Uterus (tissue), 3 donors: ENCODE measurements at regions not wholly inside any gene's neighbourhood (a gene's known extent, or its start where the extent isn't known, plus 50 kb on each side); places are given as distances from the start of the nearest gene placed in this dataset.

Experiments used
- DNase-seq, 2 donors: peaks; one replicate each; pipeline ENCODE4 v3.0.0-alpha.2; 2019 to 2020
- H3K27ac ChIP-seq, 2 donors: fragments of 200-600 bp; sonication (generic); 1 replicate in 1 of 2; 2 replicates in 1 of 2; pipeline ENCODE4 v1.5.1; 2016 to 2018
- H3K27me3 ChIP-seq, 2 donors: fragments of 200-600 bp; sonication (generic); one replicate each; pipeline ENCODE4 v1.5.1; 2018 to 2019; ENCODE audit warnings: control low read depth in 1 of 2
- H3K36me3 ChIP-seq, 2 donors: fragments of 200-600 bp; sonication (generic); one replicate each; pipeline ENCODE4 v1.5.1; 2019; ENCODE audit warnings: control low read depth in 1 of 2
- H3K4me1 ChIP-seq, 2 donors: fragments of 200-600 bp; sonication (generic); one replicate each; pipeline ENCODE4 v1.5.1; 2018 to 2019; ENCODE audit warnings: control low read depth in 1 of 2
- H3K4me3 ChIP-seq, 2 donors: fragments of 200-600 bp; sonication (generic); 1 replicate in 1 of 2; 2 replicates in 1 of 2; pipeline ENCODE4 v1.5.1; 2018 to 2019; ENCODE audit warnings: mild to moderate bottlenecking in 1 of 2
- H3K9me3 ChIP-seq, 2 donors: fragments of 200-600 bp; sonication (generic); one replicate each; pipeline ENCODE4 v1.5.1; 2019; ENCODE audit warnings: control low read depth in 1 of 2
- CTCF ChIP-seq, 4 experiments: fragments of 200-600 bp in 2 of 4; fragments of 450-650 bp in 2 of 4; sonication (generic) in 2 of 4; IDR thresholded peaks; one replicate each; pipeline ENCODE4 v1.5.1; 2016 to 2019; ENCODE audit warnings: antibody characterized with exemption in 4 of 4, mild to moderate bottlenecking in 2 of 4, moderate library complexity in 1 of 4
- POLR2A ChIP-seq, 2 donors: fragments of 450-650 bp; IDR thresholded peaks; one replicate each; pipeline ENCODE4 v1.6.1; 2016; ENCODE audit warnings: antibody characterized with exemption in 2 of 2, mild to moderate bottlenecking in 1 of 2, moderate library complexity in 1 of 2
- intact Hi-C: fragments of 100-400 bp; cut with DNase I; formaldehyde crosslinking; loops from one replicate; pipeline ENCODE4 v1.15.1; 2023; ENCODE audit warnings: low total_unique reads
- donor health status: DM: yes; HTN: yes; CAD: no.

GRCh38 chr10:42482411-42482810 lies 156.0 kb downstream of the ZNF33B start:
- Histone ChIP-seq H3K36me3 (no peaks in the 10 kb centered on the region), H3K4me1 (no peaks in the 10 kb centered on the region), H3K27ac (no peak overlapping the region), H3K9me3 (no peaks in the 10 kb centered on the region), H3K27me3 (no peaks in the 10 kb centered on the region), H3K4me3 (no peak overlapping the region)
- TF ChIP-seq POLR2A (IDR thresholded peaks at IDR 0.05) (no peak), CTCF (IDR thresholded peaks at IDR 0.05) (no peak)
- no peak for DNase-seq
- intact Hi-C loops = no loop called here

- Histone ChIP-seq H3K27me3 (no peaks in the 10 kb centered on the region), H3K27ac (no peak overlapping the region), H3K4me3 (no peak overlapping the region), H3K36me3 (no peaks in the 10 kb centered on the region), H3K9me3 (no peaks in the 10 kb centered on the region), H3K4me1 (no peaks in the 10 kb centered on the region)
- TF ChIP-seq POLR2A (IDR thresholded peaks at IDR 0.05) = no peak
- no peak for TF ChIP-seq CTCF (IDR thresholded peaks at IDR 0.05)
- DNase-seq = no peak
- intact Hi-C loops = no loop called here
Measured at GRCh38 chr10:42479057-42479456, 159.3 kb downstream of the ZNF33B start.

GRCh38 chr10:42477170-42477569 lies 161.2 kb downstream of the ZNF33B start:
- H3K36me3 ChIP-seq = no peaks in the 10 kb centered on the region
- no peaks in the 10 kb centered on the region for H3K9me3 ChIP-seq
- intact Hi-C loops = no loop called here
- no peak overlapping the region for H3K27ac ChIP-seq
- H3K4me3 ChIP-seq = no peak overlapping the region
- no peak for DNase-seq
- H3K4me1 ChIP-seq = no peaks in the 10 kb centered on the region
- H3K27me3 ChIP-seq = no peaks in the 10 kb centered on the region
- TF ChIP-seq POLR2A (IDR thresholded peaks at IDR 0.05) (no peak), CTCF (IDR thresholded peaks at IDR 0.05) (no peak)

- H3K36me3 ChIP-seq = no peaks in the 10 kb centered on the region
- H3K4me1 ChIP-seq = no peaks in the 10 kb centered on the region
- H3K27ac ChIP-seq = no peak overlapping the region
- TF ChIP-seq POLR2A (IDR thresholded peaks at IDR 0.05) (no peak), CTCF (IDR thresholded peaks at IDR 0.05) (no peak)
- H3K27me3 ChIP-seq = no peaks in the 10 kb centered on the region
- intact Hi-C loops = no loop called here
- H3K9me3 ChIP-seq = no peaks in the 10 kb centered on the region
- H3K4me3 ChIP-seq = peak overlapping the region; percentile 21 to 26
- no peak for DNase-seq
Measured at GRCh38 chr10:42476101-42476500, 162.3 kb downstream of the ZNF33B start.

DNA sequence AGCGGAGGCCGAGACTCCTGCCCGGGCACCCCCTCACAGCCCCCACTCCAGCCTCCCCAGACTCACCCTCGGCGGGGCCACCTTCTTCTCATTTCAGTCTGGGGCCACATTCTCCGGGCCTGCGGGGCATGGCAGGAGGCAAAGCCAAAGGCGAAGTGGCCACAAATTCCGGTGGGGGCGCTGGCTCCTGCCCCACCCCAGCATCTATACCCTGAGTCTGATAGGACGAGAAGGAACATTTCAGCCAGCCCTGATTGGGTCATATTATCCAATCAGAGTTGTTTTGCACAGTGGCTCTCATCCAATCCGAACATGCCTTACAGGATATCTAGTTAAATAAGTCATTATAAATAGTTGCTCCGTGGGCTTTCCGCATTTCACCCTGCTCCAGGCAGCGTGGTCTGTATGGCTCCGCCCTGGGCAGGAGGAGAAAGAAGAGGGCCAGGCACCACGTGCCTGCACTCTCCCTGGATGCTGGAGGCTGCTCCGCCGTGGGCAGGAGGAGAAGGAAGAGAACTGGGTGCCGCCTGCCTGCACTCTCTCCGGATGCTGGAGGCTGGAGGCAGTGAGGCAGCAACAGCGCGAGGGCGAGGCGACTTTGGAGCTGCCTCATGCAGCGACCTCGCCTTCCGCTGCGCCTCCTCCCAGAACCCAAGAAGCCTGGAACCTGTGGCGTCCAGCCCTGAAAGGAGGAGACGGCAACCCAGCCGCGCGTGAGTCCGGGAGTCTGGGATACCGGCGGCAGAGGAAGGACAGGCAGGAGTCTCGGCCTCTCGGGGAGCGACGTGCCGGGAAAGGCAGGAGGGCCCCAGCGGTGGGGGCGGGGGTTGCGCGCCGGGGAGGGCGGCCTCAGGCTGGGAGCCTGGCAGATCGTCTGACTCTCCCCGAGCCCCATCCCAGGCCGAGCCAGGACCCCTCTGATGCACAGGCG lies 162.9 kb downstream of the ZNF33B start:
- Histone ChIP-seq H3K9me3 (no peaks in the 10 kb centered on the region), H3K27me3 (no peaks in the 10 kb centered on the region)
- intact Hi-C loops = no loop called here

More for the DNA sequence above, 162.9 kb downstream of the ZNF33B start:
- Histone ChIP-seq H3K36me3 (no peaks in the 10 kb centered on the region), H3K4me3 (peak overlapping the region; percentile 21 to 26), H3K4me1 (no peaks in the 10 kb centered on the region), H3K27ac (no peak overlapping the region)
- TF ChIP-seq POLR2A (IDR thresholded peaks at IDR 0.05) = no peak
- TF ChIP-seq CTCF (IDR thresholded peaks at IDR 0.05) = no peak
- DNase-seq = no peak
